Activated gamma-delta T cell treated with Interleukin-2 at 50 U/mL for 16 hours (primary cell): ENCODE measurements at regions not wholly inside any gene's neighbourhood (a gene's known extent, or its start where the extent isn't known, plus 50 kb on each side); places are given as distances from the start of the nearest gene placed in this dataset.
"Not testable (repeated sequence)": the region's sequence is repeated elsewhere in the genome, so short reads cannot be mapped to it uniquely, and the experiment has no call there.

Experiments used
- DNase-seq: peaks from one replicate; pipeline ENCODE4 v3.0.0-alpha.2; 2020

GRCh38 chr16:80116711-80117110, 424.1 kb upstream of the DYNLRB2 start:
- no peak for DNase-seq

GRCh38 chr16:80114699-80115098, 426.1 kb upstream of the DYNLRB2 start:
- DNase-seq, result no peak

- DNase-seq, result no peak
These were observed 426.8 kb upstream of the DYNLRB2 start for GRCh38 chr16:80113873-80114574.

GRCh38 chr16:80109581-80109980, 431.2 kb upstream of the DYNLRB2 start:
- no peak for DNase-seq

- no peak for DNase-seq
These were observed 432.9 kb upstream of the DYNLRB2 start for GRCh38 chr16:80107900-80108299.

- DNase-seq, result no peak
These were observed 435.0 kb upstream of the DYNLRB2 start for GRCh38 chr16:80105751-80106150.

GRCh38 chr16:80105160-80105559, 435.6 kb upstream of the DYNLRB2 start:
- no peak for DNase-seq

GRCh38 chr16:80104401-80104800, 436.4 kb upstream of the DYNLRB2 start:
- no peak for DNase-seq

- DNase-seq, result no peak
These were observed 437.3 kb upstream of the DYNLRB2 start for GRCh38 chr16:80103463-80103862.

GRCh38 chr16:80100846-80101451, 439.8 kb upstream of the DYNLRB2 start:
- no peak for DNase-seq

GRCh38 chr16:80100186-80100585, 440.6 kb upstream of the DYNLRB2 start:
- no peak for DNase-seq

- DNase-seq, result no peak
These were observed 443.7 kb upstream of the DYNLRB2 start for GRCh38 chr16:80097098-80097497.

- no peak for DNase-seq
These were observed 448.1 kb upstream of the DYNLRB2 start for GRCh38 chr16:80092681-80093080.

GRCh38 chr16:80091453-80091852, 449.3 kb upstream of the DYNLRB2 start:
- not testable (repeated sequence) for DNase-seq

GRCh38 chr16:80085606-80086005, 455.2 kb upstream of the DYNLRB2 start:
- no peak for DNase-seq

GRCh38 chr16:80084614-80085013, 456.2 kb upstream of the DYNLRB2 start:
- DNase-seq, result no peak

- DNase-seq, result no peak
These were observed 456.6 kb upstream of the DYNLRB2 start for GRCh38 chr16:80084163-80084562.

- DNase-seq, result no peak
These were observed 457.9 kb upstream of the DYNLRB2 start for GRCh38 chr16:80082906-80083305.

GRCh38 chr16:80081846-80082245, 458.9 kb upstream of the DYNLRB2 start:
- no peak for DNase-seq

GRCh38 chr16:80080287-80080851, 460.4 kb upstream of the DYNLRB2 start:
- no peak for DNase-seq

GRCh38 chr16:80079072-80079471, 461.7 kb upstream of the DYNLRB2 start:
- DNase-seq, result no peak

GRCh38 chr16:80077696-80078095, 463.1 kb upstream of the DYNLRB2 start:
- no peak for DNase-seq

- DNase-seq, result no peak
These were observed 466.5 kb upstream of the DYNLRB2 start for GRCh38 chr16:80074329-80074728.

GRCh38 chr16:80071964-80072456, 468.8 kb upstream of the DYNLRB2 start:
- no peak for DNase-seq
